ENCODE measurements at regions not wholly inside any gene's neighbourhood (a gene's known extent, or its start where the extent isn't known, plus 50 kb on each side); places are given as distances from the start of the nearest gene placed in this dataset.

DNA sequence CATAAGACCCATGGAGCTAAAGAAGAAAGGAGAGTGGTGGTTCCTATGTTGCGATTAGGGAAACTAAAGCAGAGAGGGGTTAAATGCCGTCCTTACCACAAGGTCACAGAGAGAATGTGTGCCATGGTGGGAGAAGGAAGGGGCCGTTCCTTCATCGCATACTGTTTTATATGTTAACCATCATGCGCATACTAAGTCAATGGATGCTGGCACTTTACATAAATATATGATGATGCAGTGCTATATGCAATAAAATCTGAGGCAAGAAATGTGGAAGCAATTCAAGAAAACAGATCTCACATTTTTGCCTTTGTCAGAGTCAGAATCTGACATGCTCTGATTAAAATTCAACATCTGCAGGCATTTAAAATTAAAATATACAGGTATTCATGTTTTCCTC lies 168.1 kb downstream of the BMP4 start:
- H3K9me3 ChIP-seq (replicated peaks; ENCODE audit: control insufficient read depth, insufficient read depth, low read depth, low read length) = no peaks in the 10 kb centered on the region
- H3K27me3 ChIP-seq (ENCODE audit: control insufficient read depth in 2 of 2, insufficient read depth in 2 of 2, low read length in 2 of 2) = no peaks in the 10 kb centered on the region
- ChIA-PET CTCF (ENCODE audit: low intra/inter-chr PET ratio) (no interaction called here), POLR2A (no interaction called here)
- FAIRE-seq (no peak), ATAC-seq (no peak), DNase-seq (ENCODE audit: extremely low read depth in 1 of 4, low spot score in 3 of 4) (no peak)
- H3K4me3 ChIP-seq = no peak overlapping the region
- in situ Hi-C loops (cut with MboI) = no loop called here
- H3K79me2 ChIP-seq (ENCODE audit: control insufficient read depth, insufficient read depth, low read length) = no peaks in the 10 kb centered on the region
- no peaks in the 10 kb centered on the region for H3K9me1 ChIP-seq (ENCODE audit: control insufficient read depth, insufficient read depth, low read length)
- intact Hi-C loops (cut with micrococcal nuclease) = no loop called here
- no TSS peak for BruUV-seq (replicated peaks)
- no peak overlapping the region for H2AFZ ChIP-seq (ENCODE audit: low read depth, low read length)
- no peaks in the 10 kb centered on the region for H3K36me3 ChIP-seq (ENCODE audit: control insufficient read depth, insufficient read depth, low read length)
- H4K20me1 ChIP-seq (replicated peaks; ENCODE audit: control insufficient read depth, insufficient read depth, low read length) = no peaks in the 10 kb centered on the region
- WGBS (ENCODE audit: insufficient coverage, low coverage, missing lambda C conversion rate) = 2% methylated on average over 5 of the region's 5 CpGs
- no peak overlapping the region for H3K9ac ChIP-seq (ENCODE audit: insufficient read depth in 1 of 2, low read depth in 2 of 2, low read length in 2 of 2)
- H3K4me2 ChIP-seq (ENCODE audit: insufficient read depth, low read length) = no peak overlapping the region
- no peak overlapping the region for H3K27ac ChIP-seq (ENCODE audit: extremely low read depth, low read depth, low read length)
- H3K4me1 ChIP-seq (replicated peaks in 1 of 2; ENCODE audit: control insufficient read depth in 2 of 2, insufficient read depth in 2 of 2, low read length in 2 of 2) = no peaks in the 10 kb centered on the region
- TF ChIP-seq, protein P1, sequence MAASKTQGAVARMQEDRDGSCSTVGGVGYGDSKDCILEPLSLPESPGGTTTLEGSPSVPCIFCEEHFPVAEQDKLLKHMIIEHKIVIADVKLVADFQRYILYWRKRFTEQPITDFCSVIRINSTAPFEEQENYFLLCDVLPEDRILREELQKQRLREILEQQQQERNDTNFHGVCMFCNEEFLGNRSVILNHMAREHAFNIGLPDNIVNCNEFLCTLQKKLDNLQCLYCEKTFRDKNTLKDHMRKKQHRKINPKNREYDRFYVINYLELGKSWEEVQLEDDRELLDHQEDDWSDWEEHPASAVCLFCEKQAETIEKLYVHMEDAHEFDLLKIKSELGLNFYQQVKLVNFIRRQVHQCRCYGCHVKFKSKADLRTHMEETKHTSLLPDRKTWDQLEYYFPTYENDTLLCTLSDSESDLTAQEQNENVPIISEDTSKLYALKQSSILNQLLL (CRISPR knock-in tag; IDR thresholded peaks at IDR 0.05; ENCODE audit: borderline replicate concordance) = no peak
- no peak for TF ChIP-seq ZNF212 (CRISPR knock-in tag; IDR thresholded peaks at IDR 0.05)
- no peak for TF ChIP-seq CEBPZ (IDR thresholded peaks at IDR 0.05; ENCODE audit: borderline replicate concordance, low read depth, low read length)
- TF ChIP-seq, protein P2, sequence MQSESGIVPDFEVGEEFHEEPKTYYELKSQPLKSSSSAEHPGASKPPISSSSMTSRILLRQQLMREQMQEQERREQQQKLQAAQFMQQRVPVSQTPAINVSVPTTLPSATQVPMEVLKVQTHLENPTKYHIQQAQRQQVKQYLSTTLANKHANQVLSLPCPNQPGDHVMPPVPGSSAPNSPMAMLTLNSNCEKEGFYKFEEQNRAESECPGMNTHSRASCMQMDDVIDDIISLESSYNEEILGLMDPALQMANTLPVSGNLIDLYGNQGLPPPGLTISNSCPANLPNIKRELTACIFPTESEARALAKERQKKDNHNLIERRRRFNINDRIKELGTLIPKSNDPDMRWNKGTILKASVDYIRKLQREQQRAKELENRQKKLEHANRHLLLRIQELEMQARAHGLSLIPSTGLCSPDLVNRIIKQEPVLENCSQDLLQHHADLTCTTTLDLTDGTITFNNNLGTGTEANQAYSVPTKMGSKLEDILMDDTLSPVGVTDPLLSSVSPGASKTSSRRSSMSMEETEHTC (IDR thresholded peaks at IDR 0.05) = no peak
- TF ChIP-seq DMBX1 (CRISPR knock-in tag; IDR thresholded peaks at IDR 0.05; ENCODE audit: borderline replicate concordance) = no peak
- no peak for TF ChIP-seq SRSF9 (IDR thresholded peaks at IDR 0.05; ENCODE audit: borderline replicate concordance, low read depth, low read length)
- TF ChIP-seq ZNF263 (CRISPR knock-in tag; IDR thresholded peaks at IDR 0.05; ENCODE audit: borderline replicate concordance) = no peak
- TF ChIP-seq BCL6 (CRISPR knock-in tag; IDR thresholded peaks at IDR 0.05) = no peak
- TF ChIP-seq HDAC8 (tag; IDR thresholded peaks at IDR 0.05) = no peak
- TF ChIP-seq JUNB (CRISPR knock-in tag; conservative IDR thresholded peaks at IDR 0.05) = no peak
- no peak for TF ChIP-seq XRCC3 (IDR thresholded peaks at IDR 0.05)
- TF ChIP-seq, protein P3, sequence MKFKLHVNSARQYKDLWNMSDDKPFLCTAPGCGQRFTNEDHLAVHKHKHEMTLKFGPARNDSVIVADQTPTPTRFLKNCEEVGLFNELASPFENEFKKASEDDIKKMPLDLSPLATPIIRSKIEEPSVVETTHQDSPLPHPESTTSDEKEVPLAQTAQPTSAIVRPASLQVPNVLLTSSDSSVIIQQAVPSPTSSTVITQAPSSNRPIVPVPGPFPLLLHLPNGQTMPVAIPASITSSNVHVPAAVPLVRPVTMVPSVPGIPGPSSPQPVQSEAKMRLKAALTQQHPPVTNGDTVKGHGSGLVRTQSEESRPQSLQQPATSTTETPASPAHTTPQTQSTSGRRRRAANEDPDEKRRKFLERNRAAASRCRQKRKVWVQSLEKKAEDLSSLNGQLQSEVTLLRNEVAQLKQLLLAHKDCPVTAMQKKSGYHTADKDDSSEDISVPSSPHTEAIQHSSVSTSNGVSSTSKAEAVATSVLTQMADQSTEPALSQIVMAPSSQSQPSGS (CRISPR knock-in tag; IDR thresholded peaks at IDR 0.05) = no peak
- no peak for TF ChIP-seq ZNF23 (CRISPR knock-in tag; IDR thresholded peaks at IDR 0.05)
- TF ChIP-seq SREBF1 (IDR thresholded peaks at IDR 0.05; ENCODE audit: borderline replicate concordance, low read depth, low read length) = no peak
- no peak for TF ChIP-seq ZNF165 (CRISPR knock-in tag; IDR thresholded peaks at IDR 0.05; ENCODE audit: borderline replicate concordance)
- no peak for TF ChIP-seq TAL1 (IDR thresholded peaks at IDR 0.05)
